ENCODE measurements at regions not wholly inside any gene's neighbourhood (a gene's known extent, or its start where the extent isn't known, plus 50 kb on each side); places are given as distances from the start of the nearest gene placed in this dataset.
"Not testable (repeated sequence)": the region's sequence is repeated elsewhere in the genome, so short reads cannot be mapped to it uniquely, and the experiment has no call there.

DNA sequence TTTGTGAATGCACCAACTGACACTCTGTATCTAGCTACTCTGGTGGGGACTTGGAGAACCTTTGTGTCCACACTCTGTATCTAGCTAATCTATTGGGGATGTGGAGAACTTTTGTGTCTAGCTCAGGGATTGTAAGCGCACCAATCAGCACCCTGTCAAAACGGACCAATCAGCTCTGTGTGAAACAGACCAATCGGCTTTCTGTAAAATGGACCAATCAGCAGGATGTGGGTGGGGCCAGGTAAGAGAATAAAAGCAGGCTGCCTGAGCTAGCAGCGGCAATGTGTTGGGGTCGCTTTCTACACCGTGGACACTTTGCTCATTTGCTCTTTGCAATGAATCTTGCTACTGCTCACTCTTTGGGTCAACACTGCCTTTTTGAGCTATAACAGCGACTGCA is 78.5 kb upstream of the KCNAB1 start:
- TF ChIP-seq, protein P1, sequence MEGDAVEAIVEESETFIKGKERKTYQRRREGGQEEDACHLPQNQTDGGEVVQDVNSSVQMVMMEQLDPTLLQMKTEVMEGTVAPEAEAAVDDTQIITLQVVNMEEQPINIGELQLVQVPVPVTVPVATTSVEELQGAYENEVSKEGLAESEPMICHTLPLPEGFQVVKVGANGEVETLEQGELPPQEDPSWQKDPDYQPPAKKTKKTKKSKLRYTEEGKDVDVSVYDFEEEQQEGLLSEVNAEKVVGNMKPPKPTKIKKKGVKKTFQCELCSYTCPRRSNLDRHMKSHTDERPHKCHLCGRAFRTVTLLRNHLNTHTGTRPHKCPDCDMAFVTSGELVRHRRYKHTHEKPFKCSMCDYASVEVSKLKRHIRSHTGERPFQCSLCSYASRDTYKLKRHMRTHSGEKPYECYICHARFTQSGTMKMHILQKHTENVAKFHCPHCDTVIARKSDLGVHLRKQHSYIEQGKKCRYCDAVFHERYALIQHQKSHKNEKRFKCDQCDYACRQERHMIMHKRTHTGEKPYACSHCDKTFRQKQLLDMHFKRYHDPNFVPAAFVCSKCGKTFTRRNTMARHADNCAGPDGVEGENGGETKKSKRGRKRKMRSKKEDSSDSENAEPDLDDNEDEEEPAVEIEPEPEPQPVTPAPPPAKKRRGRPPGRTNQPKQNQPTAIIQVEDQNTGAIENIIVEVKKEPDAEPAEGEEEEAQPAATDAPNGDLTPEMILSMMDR (IDR thresholded peaks at IDR 0.05): not testable (repeated sequence)
- not testable (repeated sequence) for TF ChIP-seq EZH2 (IDR thresholded peaks at IDR 0.05)
